ENCODE measurements at regions not wholly inside any gene's neighbourhood (a gene's known extent, or its start where the extent isn't known, plus 50 kb on each side); places are given as distances from the start of the nearest gene placed in this dataset.

DNA sequence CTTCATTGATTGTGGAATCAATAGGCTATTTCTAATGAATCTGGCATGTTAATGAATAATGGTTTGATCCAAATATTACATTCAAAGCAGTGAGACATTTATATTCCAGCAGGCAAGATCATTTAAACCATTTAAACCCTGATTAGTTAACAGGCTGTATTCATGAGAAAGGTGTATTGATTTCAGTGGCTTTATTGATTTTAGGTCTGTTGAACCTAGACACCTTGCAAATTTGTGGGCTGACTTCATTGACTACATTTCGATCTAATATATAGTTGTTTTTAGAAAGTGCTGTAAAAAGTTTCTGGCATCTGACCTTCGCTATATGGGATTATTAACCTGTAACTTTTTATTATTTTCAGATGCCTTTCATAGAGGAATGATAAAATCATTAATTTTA is 900.1 kb upstream of the CITED2 start:
- Histone ChIP-seq H3K9ac (ENCODE audit: low read length) (no peak overlapping the region), H3K27me3 (ENCODE audit: insufficient read depth, low read depth, low read length) (no peaks in the 10 kb centered on the region), H3K36me3 (ENCODE audit: insufficient read depth, low read length) (no peaks in the 10 kb centered on the region), H3K4me3 (ENCODE audit: low read length) (no peak overlapping the region), H3K9me3 (ENCODE audit: low read length) (no peaks in the 10 kb centered on the region), H3F3A (ENCODE audit: insufficient read depth, low read length, poor library complexity, severe bottlenecking) (no peaks in the 10 kb centered on the region), H4K20me1 (ENCODE audit: insufficient read depth) (no peaks in the 10 kb centered on the region), H3K27ac (ENCODE audit: low read length) (no peak overlapping the region), H3K4me2 (ENCODE audit: low read length) (no peak overlapping the region), H3K9me2 (ENCODE audit: insufficient read depth, low read length) (no peaks in the 10 kb centered on the region), H3K79me2 (replicated peaks; ENCODE audit: insufficient read depth, low read length) (no peaks in the 10 kb centered on the region), H2AFZ (ENCODE audit: low read depth, low read length) (no peak overlapping the region)
- TF ChIP-seq MXI1 (conservative IDR thresholded peaks at IDR 0.05; ENCODE audit: poor library complexity, severe bottlenecking) (no peak), POLR2AphosphoS5 (IDR thresholded peaks at IDR 0.05) (no peak), EZH2 (IDR thresholded peaks at IDR 0.05; ENCODE audit: borderline replicate concordance, insufficient read depth, low read length, poor library complexity, severe bottlenecking) (no peak), EP300 (conservative IDR thresholded peaks at IDR 0.05; ENCODE audit: poor library complexity, severe bottlenecking) (no peak), RAD21 (conservative IDR thresholded peaks at IDR 0.05) (no peak), CTCF (IDR thresholded peaks at IDR 0.05; ENCODE audit: poor library complexity, severe bottlenecking) (no peak), TAF1 (IDR thresholded peaks at IDR 0.05; ENCODE audit: low read depth) (no peak), SMC3 (conservative IDR thresholded peaks at IDR 0.05; ENCODE audit: poor library complexity) (no peak)
- TF ChIP-seq, protein P1, sequence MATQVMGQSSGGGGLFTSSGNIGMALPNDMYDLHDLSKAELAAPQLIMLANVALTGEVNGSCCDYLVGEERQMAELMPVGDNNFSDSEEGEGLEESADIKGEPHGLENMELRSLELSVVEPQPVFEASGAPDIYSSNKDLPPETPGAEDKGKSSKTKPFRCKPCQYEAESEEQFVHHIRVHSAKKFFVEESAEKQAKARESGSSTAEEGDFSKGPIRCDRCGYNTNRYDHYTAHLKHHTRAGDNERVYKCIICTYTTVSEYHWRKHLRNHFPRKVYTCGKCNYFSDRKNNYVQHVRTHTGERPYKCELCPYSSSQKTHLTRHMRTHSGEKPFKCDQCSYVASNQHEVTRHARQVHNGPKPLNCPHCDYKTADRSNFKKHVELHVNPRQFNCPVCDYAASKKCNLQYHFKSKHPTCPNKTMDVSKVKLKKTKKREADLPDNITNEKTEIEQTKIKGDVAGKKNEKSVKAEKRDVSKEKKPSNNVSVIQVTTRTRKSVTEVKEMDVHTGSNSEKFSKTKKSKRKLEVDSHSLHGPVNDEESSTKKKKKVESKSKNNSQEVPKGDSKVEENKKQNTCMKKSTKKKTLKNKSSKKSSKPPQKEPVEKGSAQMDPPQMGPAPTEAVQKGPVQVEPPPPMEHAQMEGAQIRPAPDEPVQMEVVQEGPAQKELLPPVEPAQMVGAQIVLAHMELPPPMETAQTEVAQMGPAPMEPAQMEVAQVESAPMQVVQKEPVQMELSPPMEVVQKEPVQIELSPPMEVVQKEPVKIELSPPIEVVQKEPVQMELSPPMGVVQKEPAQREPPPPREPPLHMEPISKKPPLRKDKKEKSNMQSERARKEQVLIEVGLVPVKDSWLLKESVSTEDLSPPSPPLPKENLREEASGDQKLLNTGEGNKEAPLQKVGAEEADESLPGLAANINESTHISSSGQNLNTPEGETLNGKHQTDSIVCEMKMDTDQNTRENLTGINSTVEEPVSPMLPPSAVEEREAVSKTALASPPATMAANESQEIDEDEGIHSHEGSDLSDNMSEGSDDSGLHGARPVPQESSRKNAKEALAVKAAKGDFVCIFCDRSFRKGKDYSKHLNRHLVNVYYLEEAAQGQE (IDR thresholded peaks at IDR 0.05; ENCODE audit: borderline replicate concordance) = no peak

DNA sequence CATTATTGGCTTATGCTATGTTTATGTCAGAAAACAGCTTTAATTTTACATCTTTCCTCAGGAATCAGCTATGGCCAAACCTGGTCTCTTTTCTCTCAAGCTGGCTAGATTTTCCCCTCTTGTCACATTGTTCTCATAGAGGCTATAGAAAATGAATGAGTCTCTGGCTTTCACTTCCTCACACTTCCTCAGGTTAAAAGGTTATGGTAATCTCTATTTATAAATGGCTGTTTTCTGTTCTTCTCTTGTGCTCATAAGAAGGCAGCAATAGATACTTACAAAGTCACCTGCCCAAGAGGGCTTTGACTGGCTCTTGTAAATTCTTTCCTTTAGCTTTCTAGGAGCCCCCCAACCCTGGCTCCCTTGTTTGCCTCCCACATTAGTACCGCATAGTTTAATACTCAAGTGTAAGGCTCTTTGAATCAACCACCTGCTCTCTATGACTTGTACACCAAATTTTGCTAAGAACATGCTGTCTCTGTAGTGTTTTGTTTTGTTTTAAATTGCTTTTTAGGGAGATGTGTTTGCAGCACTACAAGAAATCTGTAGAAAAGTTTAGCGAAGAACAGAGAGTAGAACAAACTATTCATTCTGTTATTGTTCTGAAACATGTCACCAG is 897.4 kb upstream of the CITED2 start:
- H3K36me3 ChIP-seq (ENCODE audit: insufficient read depth, low read length) = no peaks in the 10 kb centered on the region
- H3K4me2 ChIP-seq (ENCODE audit: low read length) = no peak overlapping the region
- no peak overlapping the region for H2AFZ ChIP-seq (ENCODE audit: low read depth, low read length)

More for the DNA sequence above, 897.4 kb upstream of the CITED2 start:
- Histone ChIP-seq H3K27me3 (ENCODE audit: insufficient read depth, low read depth, low read length) (no peaks in the 10 kb centered on the region), H3F3A (ENCODE audit: insufficient read depth, low read length, poor library complexity, severe bottlenecking) (no peaks in the 10 kb centered on the region), H3K9me2 (ENCODE audit: insufficient read depth, low read length) (no peaks in the 10 kb centered on the region), H3K9me3 (ENCODE audit: low read length) (no peaks in the 10 kb centered on the region), H3K79me2 (replicated peaks; ENCODE audit: insufficient read depth, low read length) (no peaks in the 10 kb centered on the region), H3K4me3 (ENCODE audit: low read length) (no peak overlapping the region), H3K9ac (ENCODE audit: low read length) (no peak overlapping the region), H4K20me1 (ENCODE audit: insufficient read depth) (no peaks in the 10 kb centered on the region), H3K27ac (ENCODE audit: low read length) (no peak overlapping the region)
- TF ChIP-seq RAD21 (conservative IDR thresholded peaks at IDR 0.05) (no peak), EZH2 (IDR thresholded peaks at IDR 0.05; ENCODE audit: borderline replicate concordance, insufficient read depth, low read length, poor library complexity, severe bottlenecking) (no peak), MXI1 (conservative IDR thresholded peaks at IDR 0.05; ENCODE audit: poor library complexity, severe bottlenecking) (no peak), TAF1 (IDR thresholded peaks at IDR 0.05; ENCODE audit: low read depth) (no peak), CTCF (IDR thresholded peaks at IDR 0.05; ENCODE audit: poor library complexity, severe bottlenecking) (no peak), SMC3 (conservative IDR thresholded peaks at IDR 0.05; ENCODE audit: poor library complexity) (no peak), POLR2AphosphoS5 (IDR thresholded peaks at IDR 0.05) (no peak), EP300 (conservative IDR thresholded peaks at IDR 0.05; ENCODE audit: poor library complexity, severe bottlenecking) (no peak)
- TF ChIP-seq, protein P1 (IDR thresholded peaks at IDR 0.05; ENCODE audit: borderline replicate concordance) = no peak

All from neural cell (in vitro differentiated cells).